ENCODE measurements at regions not wholly inside any gene's neighbourhood (a gene's known extent, or its start where the extent isn't known, plus 50 kb on each side); places are given as distances from the start of the nearest gene placed in this dataset.

DNA sequence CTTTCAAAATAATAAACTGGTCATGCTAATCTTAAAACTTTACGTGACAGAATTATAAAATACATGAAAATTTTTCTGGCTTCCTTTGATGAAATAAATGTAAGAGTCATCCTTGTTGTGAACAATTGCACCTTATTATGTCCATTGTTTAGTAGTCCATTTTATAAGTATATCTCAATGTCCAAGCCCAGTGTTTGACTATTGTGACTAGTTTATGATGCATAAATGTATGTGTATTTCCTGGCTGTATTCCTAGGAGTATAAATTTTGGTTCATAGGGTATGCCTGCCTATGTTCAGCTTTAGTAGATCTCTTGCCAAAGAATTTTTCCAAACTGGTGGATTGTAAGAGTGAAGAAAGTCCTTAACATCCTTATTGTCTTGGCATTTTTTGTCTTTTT is 2895.5 kb upstream of the PCDH20 start:
- TF ChIP-seq, protein P1, sequence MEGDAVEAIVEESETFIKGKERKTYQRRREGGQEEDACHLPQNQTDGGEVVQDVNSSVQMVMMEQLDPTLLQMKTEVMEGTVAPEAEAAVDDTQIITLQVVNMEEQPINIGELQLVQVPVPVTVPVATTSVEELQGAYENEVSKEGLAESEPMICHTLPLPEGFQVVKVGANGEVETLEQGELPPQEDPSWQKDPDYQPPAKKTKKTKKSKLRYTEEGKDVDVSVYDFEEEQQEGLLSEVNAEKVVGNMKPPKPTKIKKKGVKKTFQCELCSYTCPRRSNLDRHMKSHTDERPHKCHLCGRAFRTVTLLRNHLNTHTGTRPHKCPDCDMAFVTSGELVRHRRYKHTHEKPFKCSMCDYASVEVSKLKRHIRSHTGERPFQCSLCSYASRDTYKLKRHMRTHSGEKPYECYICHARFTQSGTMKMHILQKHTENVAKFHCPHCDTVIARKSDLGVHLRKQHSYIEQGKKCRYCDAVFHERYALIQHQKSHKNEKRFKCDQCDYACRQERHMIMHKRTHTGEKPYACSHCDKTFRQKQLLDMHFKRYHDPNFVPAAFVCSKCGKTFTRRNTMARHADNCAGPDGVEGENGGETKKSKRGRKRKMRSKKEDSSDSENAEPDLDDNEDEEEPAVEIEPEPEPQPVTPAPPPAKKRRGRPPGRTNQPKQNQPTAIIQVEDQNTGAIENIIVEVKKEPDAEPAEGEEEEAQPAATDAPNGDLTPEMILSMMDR (IDR thresholded peaks at IDR 0.05; ENCODE audit: low read depth, low read length, poor library complexity, severe bottlenecking): no peak
- no peak for TF ChIP-seq EZH2phosphoT487 (IDR thresholded peaks at IDR 0.05; ENCODE audit: borderline replicate concordance, low read length)
